Smooth muscle cell (in vitro differentiated cells): ENCODE measurements at regions not wholly inside any gene's neighbourhood (a gene's known extent, or its start where the extent isn't known, plus 50 kb on each side); places are given as distances from the start of the nearest gene placed in this dataset.
"Not testable (repeated sequence)": the region's sequence is repeated elsewhere in the genome, so short reads cannot be mapped to it uniquely, and the experiment has no call there.

ENCODE experiments used
- DNase-seq: peaks from one replicate; lab custom pipeline; 2025; ENCODE audit not compliant: unreplicated experiment; lab: John Stamatoyannopoulos, UW
- H2AFZ ChIP-seq: fragments of 200-600 bp; sonication (generic); 2 replicates; pipeline ENCODE4 v1.6.0; 2016; ENCODE audit warnings: antibody characterized with exemption, low read depth, mild to moderate bottlenecking
- H3F3A ChIP-seq: fragments of 200-600 bp; sonication (generic); 2 replicates; pipeline ENCODE4 v1.6.0; 2017; ENCODE audit warnings: antibody characterized with exemption, low read depth
- H3K27ac ChIP-seq: fragments of 200-600 bp; sonication (generic); 2 replicates; pipeline ENCODE4 v1.5.1; 2016; ENCODE audit warnings: low read depth, mild to moderate bottlenecking
- H3K27me3 ChIP-seq: fragments of 200-600 bp; sonication (generic); 2 replicates; pipeline ENCODE4 v1.6.1; 2016; ENCODE audit warnings: low read depth, mild to moderate bottlenecking
- H3K36me3 ChIP-seq: fragments of 200-600 bp; sonication (generic); 2 replicates; pipeline ENCODE4 v1.5.1; 2016; ENCODE audit warnings: low read depth
- H3K4me1 ChIP-seq: fragments of 200-600 bp; sonication (generic); 2 replicates; pipeline ENCODE4 v1.5.1; 2016; ENCODE audit warnings: low read depth
- H3K4me2 ChIP-seq: fragments of 200-600 bp; sonication (generic); 2 replicates; pipeline ENCODE4 v1.6.0; 2016; ENCODE audit warnings: mild to moderate bottlenecking
- H3K4me3 ChIP-seq: fragments of 200-600 bp; sonication (generic); 2 replicates; pipeline ENCODE4 v1.5.1; 2016; ENCODE audit warnings: mild to moderate bottlenecking
- H3K79me2 ChIP-seq: fragments of 200-600 bp; sonication (generic); 2 replicates; pipeline ENCODE4 v1.6.0; 2016; ENCODE audit warnings: low read depth, mild to moderate bottlenecking
- H3K9ac ChIP-seq: fragments of 200-600 bp; sonication (generic); 2 replicates; pipeline ENCODE4 v1.6.0; 2016; ENCODE audit warnings: low read depth
- H3K9me3 ChIP-seq: fragments of 200-600 bp; sonication (generic); replicated peaks from 2 replicates; pipeline ENCODE4 v1.5.1; 2016; ENCODE audit warnings: low read depth
- H4K20me1 ChIP-seq: fragments of 200-600 bp; sonication (generic); 2 replicates; pipeline ENCODE4 v1.6.0; 2016; ENCODE audit warnings: low read depth
- WGBS: methylation state at CpG from one replicate; pipeline ENCODE4 v1.1.7; 2016; ENCODE audit warnings: low lambda C conversion rate; 5-methylcytosine and 5-hydroxymethylcytosine counted together
- TF ChIP-seq, protein P1 (sequence below): fragments of 200-600 bp; sonication (generic); IDR thresholded peaks from 2 replicates; pipeline ENCODE4 v1.5.1; 2017; ENCODE audit warnings: borderline replicate concordance, mild to moderate bottlenecking, antibody characterized with exemption; ENCODE audit not compliant: insufficient read depth, poor library complexity, severe bottlenecking

DNA sequence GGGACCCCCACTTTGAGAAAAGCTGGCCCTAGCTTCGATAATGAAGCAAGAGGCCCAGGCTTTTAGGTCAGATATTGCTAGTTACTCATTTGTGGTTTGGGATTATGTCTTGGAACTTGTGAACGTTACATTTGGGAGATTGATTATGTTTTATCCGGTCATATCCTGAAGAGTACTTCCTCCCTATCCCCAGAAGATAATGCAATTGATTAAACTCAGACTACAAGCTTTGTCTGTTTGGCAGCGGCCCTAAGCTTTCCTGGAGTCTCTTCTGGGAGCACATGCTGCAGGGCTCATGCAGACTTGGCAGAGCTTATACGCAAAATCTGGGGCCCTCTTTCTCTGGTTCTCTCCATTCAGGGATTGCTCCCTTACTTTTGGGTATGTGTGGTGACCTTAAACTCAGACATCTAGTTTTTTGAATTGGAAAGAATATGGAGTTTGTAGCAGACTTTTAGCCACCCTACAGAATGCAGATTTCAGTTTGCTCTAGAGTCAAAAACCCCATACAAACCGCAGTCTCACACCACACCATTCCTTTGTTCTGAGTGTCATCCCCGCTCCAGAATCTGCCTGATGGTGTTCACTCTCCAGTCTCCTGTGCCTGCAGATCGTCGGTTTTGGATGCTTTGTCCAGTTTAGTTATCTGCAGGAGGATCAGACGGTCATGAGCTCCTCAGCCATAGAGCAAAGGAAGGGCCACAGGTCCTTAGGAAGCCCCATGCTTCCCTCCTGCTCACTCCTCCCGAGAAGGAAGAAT is 449.5 kb upstream of the TRPC7 start:
- Histone ChIP-seq H3K4me3 (no peak overlapping the region), H3F3A (peaks cover 15% of the 10 kb centered on the region), H3K9ac (peak overlapping the region; percentile 44), H3K27ac (peak overlapping the region; percentile 86), H3K27me3 (no peaks in the 10 kb centered on the region), H2AFZ (peak overlapping the region; percentile 26), H3K79me2 (no peaks in the 10 kb centered on the region), H3K36me3 (no peaks in the 10 kb centered on the region), H3K4me1 (no peaks in the 10 kb centered on the region), H3K4me2 (peak overlapping the region; percentile 38), H4K20me1 (no peaks in the 10 kb centered on the region), H3K9me3 (no peaks in the 10 kb centered on the region)
- TF ChIP-seq, protein P1, sequence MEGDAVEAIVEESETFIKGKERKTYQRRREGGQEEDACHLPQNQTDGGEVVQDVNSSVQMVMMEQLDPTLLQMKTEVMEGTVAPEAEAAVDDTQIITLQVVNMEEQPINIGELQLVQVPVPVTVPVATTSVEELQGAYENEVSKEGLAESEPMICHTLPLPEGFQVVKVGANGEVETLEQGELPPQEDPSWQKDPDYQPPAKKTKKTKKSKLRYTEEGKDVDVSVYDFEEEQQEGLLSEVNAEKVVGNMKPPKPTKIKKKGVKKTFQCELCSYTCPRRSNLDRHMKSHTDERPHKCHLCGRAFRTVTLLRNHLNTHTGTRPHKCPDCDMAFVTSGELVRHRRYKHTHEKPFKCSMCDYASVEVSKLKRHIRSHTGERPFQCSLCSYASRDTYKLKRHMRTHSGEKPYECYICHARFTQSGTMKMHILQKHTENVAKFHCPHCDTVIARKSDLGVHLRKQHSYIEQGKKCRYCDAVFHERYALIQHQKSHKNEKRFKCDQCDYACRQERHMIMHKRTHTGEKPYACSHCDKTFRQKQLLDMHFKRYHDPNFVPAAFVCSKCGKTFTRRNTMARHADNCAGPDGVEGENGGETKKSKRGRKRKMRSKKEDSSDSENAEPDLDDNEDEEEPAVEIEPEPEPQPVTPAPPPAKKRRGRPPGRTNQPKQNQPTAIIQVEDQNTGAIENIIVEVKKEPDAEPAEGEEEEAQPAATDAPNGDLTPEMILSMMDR: no peak
- DNase-seq: no peak
- WGBS: 48% methylated on average over 11 of the region's 11 CpGs

DNA sequence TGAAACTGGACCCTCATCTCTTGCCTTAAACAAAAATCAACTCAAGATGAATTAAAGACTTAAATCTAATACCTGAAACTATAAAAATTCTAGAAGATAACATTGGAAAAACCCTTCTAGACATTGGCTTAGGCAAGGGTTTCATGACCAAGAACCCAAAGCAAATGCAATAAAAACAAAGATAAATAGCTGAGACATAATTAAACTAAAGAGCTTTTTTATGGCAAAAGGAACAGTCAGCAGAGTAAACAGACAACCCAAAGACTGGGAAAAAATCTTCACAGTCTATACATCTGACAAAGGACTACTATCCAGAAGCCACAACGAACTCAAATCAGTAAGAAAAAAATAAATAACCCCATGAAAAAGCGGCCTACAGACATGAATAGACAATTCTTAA is 446.9 kb upstream of the TRPC7 start:
- peak overlapping the region; percentile 93 for H3K27ac ChIP-seq
- 26% methylated on average over 2 of the region's 2 CpGs for WGBS

DNA sequence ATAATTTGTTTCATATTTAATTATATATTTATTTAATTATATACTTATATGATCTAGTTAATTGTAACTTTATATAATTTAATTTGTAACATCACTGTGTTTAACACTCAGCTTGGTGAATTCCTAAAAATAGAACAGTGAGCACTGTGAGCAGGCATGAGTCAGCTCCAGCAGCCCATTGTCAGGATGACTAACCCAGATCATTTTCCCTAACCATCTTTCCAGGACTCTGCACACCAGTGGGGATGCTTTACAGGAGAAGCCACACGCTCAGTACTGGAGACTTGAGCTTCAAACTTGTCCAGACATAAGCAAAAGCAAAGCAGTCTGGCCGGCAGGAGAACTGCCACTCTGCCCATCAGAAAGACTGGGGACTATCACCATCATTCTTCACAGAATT is 446.2 kb upstream of the TRPC7 start:
- no peaks in the 10 kb centered on the region for H3K4me1 ChIP-seq
- DNase-seq: no peak
- no peak overlapping the region for H2AFZ ChIP-seq
- WGBS: 3% methylated on average over 2 of the region's 2 CpGs
- no peaks in the 10 kb centered on the region for H3K79me2 ChIP-seq
- H3K36me3 ChIP-seq: no peaks in the 10 kb centered on the region
- no peak overlapping the region for H3K4me3 ChIP-seq
- H3K9ac ChIP-seq: peak overlapping the region; percentile 43
- peaks cover 15% of the 10 kb centered on the region for H3F3A ChIP-seq
- TF ChIP-seq, protein P1: no peak
- no peaks in the 10 kb centered on the region for H3K9me3 ChIP-seq
- H3K27ac ChIP-seq: peak overlapping the region; percentile 93
- H3K27me3 ChIP-seq: no peaks in the 10 kb centered on the region
- peak overlapping the region; percentile 50 for H3K4me2 ChIP-seq
- no peaks in the 10 kb centered on the region for H4K20me1 ChIP-seq

More for the DNA sequence above, 446.9 kb upstream of the TRPC7 start:
- not testable (repeated sequence) for H3K36me3 ChIP-seq, H3K4me3 ChIP-seq, H3K9me3 ChIP-seq, H4K20me1 ChIP-seq, H3K79me2 ChIP-seq, H3K27me3 ChIP-seq, H3K4me1 ChIP-seq, H2AFZ ChIP-seq, DNase-seq
- H3F3A ChIP-seq: peaks cover 15% of the 10 kb centered on the region
- peak overlapping the region; percentile 43 for H3K9ac ChIP-seq
- H3K4me2 ChIP-seq: peak overlapping the region; percentile 48

DNA sequence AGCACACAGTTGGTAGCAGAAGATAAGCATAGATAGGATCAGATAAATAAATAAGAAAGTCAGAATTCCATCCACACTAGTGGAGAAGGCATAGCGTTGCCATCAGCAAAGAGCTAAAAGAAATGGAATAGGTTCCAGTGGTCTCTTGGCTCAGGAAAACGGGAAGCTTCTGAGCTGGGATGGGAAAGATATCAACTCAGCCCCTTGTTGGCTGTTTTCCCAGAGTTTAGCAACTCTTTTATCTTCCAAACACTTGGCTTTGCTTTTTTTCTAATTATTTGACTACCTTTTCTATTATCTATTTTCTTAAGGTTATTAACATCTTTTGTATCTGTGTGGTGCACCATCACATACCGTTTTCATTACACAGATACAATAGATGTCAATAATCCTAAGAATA is 445.7 kb upstream of the TRPC7 start:
- H3K27ac ChIP-seq: peak overlapping the region; percentile 85
- H3K9me3 ChIP-seq: no peaks in the 10 kb centered on the region
- TF ChIP-seq, protein P1: no peak
- WGBS: 55% methylated on average over 3 of the region's 3 CpGs
- peaks cover 15% of the 10 kb centered on the region for H3F3A ChIP-seq
- peak overlapping the region; percentile 50 for H3K4me2 ChIP-seq
- H3K4me3 ChIP-seq: no peak overlapping the region
- H3K4me1 ChIP-seq: no peaks in the 10 kb centered on the region
- H3K79me2 ChIP-seq: no peaks in the 10 kb centered on the region
- no peak overlapping the region for H2AFZ ChIP-seq
- no peak for DNase-seq
- H3K27me3 ChIP-seq: no peaks in the 10 kb centered on the region
- H4K20me1 ChIP-seq: no peaks in the 10 kb centered on the region
- peak overlapping the region; percentile 17 for H3K9ac ChIP-seq
- H3K36me3 ChIP-seq: no peaks in the 10 kb centered on the region
